Smooth muscle cell (in vitro differentiated cells): ENCODE measurements at regions not wholly inside any gene's neighbourhood (a gene's known extent, or its start where the extent isn't known, plus 50 kb on each side); places are given as distances from the start of the nearest gene placed in this dataset.
A peak's percentile ranks its signal among the peaks of the same experiment; 100 is the strongest.

Experiments used
- DNase-seq: peaks from one replicate; lab custom pipeline; 2025; ENCODE audit not compliant: unreplicated experiment; lab: John Stamatoyannopoulos, UW
- H2AFZ ChIP-seq: fragments of 200-600 bp; sonication (generic); 2 replicates; pipeline ENCODE4 v1.6.0; 2016; ENCODE audit warnings: antibody characterized with exemption, low read depth, mild to moderate bottlenecking
- H3F3A ChIP-seq: fragments of 200-600 bp; sonication (generic); 2 replicates; pipeline ENCODE4 v1.6.0; 2017; ENCODE audit warnings: antibody characterized with exemption, low read depth
- H3K27ac ChIP-seq: fragments of 200-600 bp; sonication (generic); 2 replicates; pipeline ENCODE4 v1.5.1; 2016; ENCODE audit warnings: low read depth, mild to moderate bottlenecking
- H3K27me3 ChIP-seq: fragments of 200-600 bp; sonication (generic); 2 replicates; pipeline ENCODE4 v1.6.1; 2016; ENCODE audit warnings: low read depth, mild to moderate bottlenecking
- H3K36me3 ChIP-seq: fragments of 200-600 bp; sonication (generic); 2 replicates; pipeline ENCODE4 v1.5.1; 2016; ENCODE audit warnings: low read depth
- H3K4me1 ChIP-seq: fragments of 200-600 bp; sonication (generic); 2 replicates; pipeline ENCODE4 v1.5.1; 2016; ENCODE audit warnings: low read depth
- H3K4me2 ChIP-seq: fragments of 200-600 bp; sonication (generic); 2 replicates; pipeline ENCODE4 v1.6.0; 2016; ENCODE audit warnings: mild to moderate bottlenecking
- H3K4me3 ChIP-seq: fragments of 200-600 bp; sonication (generic); 2 replicates; pipeline ENCODE4 v1.5.1; 2016; ENCODE audit warnings: mild to moderate bottlenecking
- H3K79me2 ChIP-seq: fragments of 200-600 bp; sonication (generic); 2 replicates; pipeline ENCODE4 v1.6.0; 2016; ENCODE audit warnings: low read depth, mild to moderate bottlenecking
- H3K9ac ChIP-seq: fragments of 200-600 bp; sonication (generic); 2 replicates; pipeline ENCODE4 v1.6.0; 2016; ENCODE audit warnings: low read depth
- H3K9me3 ChIP-seq: fragments of 200-600 bp; sonication (generic); replicated peaks from 2 replicates; pipeline ENCODE4 v1.5.1; 2016; ENCODE audit warnings: low read depth
- H4K20me1 ChIP-seq: fragments of 200-600 bp; sonication (generic); 2 replicates; pipeline ENCODE4 v1.6.0; 2016; ENCODE audit warnings: low read depth
- WGBS: methylation state at CpG from one replicate; pipeline ENCODE4 v1.1.7; 2016; ENCODE audit warnings: low lambda C conversion rate; 5-methylcytosine and 5-hydroxymethylcytosine counted together
- TF ChIP-seq, protein P1 (sequence below): fragments of 200-600 bp; sonication (generic); IDR thresholded peaks from 2 replicates; pipeline ENCODE4 v1.5.1; 2017; ENCODE audit warnings: borderline replicate concordance, mild to moderate bottlenecking, antibody characterized with exemption; ENCODE audit not compliant: insufficient read depth, poor library complexity, severe bottlenecking

DNA sequence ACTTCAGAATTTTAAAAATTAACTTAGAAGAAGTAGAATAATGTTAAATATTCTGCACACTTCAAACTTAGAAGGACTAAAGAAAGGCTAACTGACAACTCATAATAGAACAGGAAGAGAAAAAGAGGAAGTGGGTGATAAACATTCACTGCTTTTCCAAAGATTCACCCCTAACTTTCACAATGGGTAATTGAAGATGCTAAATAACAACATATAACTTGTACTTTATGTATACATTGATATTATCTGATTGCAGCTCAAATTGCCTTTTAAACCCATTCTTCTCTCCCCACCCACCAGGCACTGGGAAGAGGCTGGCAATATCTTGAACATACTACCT lies 376.6 kb downstream of the EFNA5 start:
- no peak overlapping the region for H3K9ac ChIP-seq
- no peak overlapping the region for H3K27ac ChIP-seq
- H3K27me3 ChIP-seq: no peaks in the 10 kb centered on the region
- H2AFZ ChIP-seq: peak overlapping the region; percentile 62
- H3K79me2 ChIP-seq: no peaks in the 10 kb centered on the region
- H3F3A ChIP-seq: no peaks in the 10 kb centered on the region
- no peaks in the 10 kb centered on the region for H3K9me3 ChIP-seq
- TF ChIP-seq, protein P1, sequence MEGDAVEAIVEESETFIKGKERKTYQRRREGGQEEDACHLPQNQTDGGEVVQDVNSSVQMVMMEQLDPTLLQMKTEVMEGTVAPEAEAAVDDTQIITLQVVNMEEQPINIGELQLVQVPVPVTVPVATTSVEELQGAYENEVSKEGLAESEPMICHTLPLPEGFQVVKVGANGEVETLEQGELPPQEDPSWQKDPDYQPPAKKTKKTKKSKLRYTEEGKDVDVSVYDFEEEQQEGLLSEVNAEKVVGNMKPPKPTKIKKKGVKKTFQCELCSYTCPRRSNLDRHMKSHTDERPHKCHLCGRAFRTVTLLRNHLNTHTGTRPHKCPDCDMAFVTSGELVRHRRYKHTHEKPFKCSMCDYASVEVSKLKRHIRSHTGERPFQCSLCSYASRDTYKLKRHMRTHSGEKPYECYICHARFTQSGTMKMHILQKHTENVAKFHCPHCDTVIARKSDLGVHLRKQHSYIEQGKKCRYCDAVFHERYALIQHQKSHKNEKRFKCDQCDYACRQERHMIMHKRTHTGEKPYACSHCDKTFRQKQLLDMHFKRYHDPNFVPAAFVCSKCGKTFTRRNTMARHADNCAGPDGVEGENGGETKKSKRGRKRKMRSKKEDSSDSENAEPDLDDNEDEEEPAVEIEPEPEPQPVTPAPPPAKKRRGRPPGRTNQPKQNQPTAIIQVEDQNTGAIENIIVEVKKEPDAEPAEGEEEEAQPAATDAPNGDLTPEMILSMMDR: no peak
- H3K36me3 ChIP-seq: no peaks in the 10 kb centered on the region
- no peaks in the 10 kb centered on the region for H4K20me1 ChIP-seq
- no peaks in the 10 kb centered on the region for H3K4me1 ChIP-seq
- no peak overlapping the region for H3K4me3 ChIP-seq
- no peak for DNase-seq
- no peak overlapping the region for H3K4me2 ChIP-seq

DNA sequence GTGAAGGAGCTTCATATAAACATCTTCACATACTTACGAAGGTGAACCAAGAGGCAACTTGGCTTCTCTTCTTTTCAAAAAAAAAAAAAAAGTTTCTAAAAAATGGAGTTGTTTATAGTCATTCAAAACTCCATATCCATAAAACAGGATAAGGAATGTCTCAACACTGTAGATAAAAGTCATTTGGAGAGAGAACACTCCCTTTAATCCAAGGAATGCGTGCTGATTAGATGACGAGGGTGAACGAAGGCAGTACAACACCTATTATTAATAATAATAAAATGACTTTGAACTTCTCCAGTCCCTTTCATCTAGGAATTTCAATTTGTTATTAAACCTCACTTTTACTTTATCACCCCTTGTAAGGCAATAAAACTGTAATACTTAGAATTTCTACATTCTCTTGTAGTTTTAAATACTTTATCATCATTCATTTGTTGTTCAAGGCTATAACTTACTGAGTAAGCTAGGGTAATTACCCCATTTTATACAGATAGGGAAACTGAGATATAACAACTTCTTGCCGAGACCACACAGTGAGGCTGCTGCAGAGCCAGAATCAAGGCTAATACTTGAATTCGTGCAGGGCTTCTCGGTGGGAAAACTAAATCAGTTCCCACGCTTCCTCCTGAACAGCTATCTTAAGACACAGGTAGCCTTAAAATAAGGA lies 377.1 kb downstream of the EFNA5 start:
- no peaks in the 10 kb centered on the region for H3K27me3 ChIP-seq
- DNase-seq: no peak
- no peaks in the 10 kb centered on the region for H3K79me2 ChIP-seq
- no peak overlapping the region for H2AFZ ChIP-seq
- no peak overlapping the region for H3K4me2 ChIP-seq
- H3F3A ChIP-seq: no peaks in the 10 kb centered on the region
- H3K9ac ChIP-seq: no peak overlapping the region
- H4K20me1 ChIP-seq: no peaks in the 10 kb centered on the region
- H3K4me3 ChIP-seq: no peak overlapping the region
- TF ChIP-seq, protein P1: no peak
- H3K4me1 ChIP-seq: no peaks in the 10 kb centered on the region
- no peak overlapping the region for H3K27ac ChIP-seq
- no peaks in the 10 kb centered on the region for H3K36me3 ChIP-seq
- WGBS: 50% methylated on average over 8 of the region's 8 CpGs
- H3K9me3 ChIP-seq: no peaks in the 10 kb centered on the region

GRCh38 chr5:107291866-107292265 lies 378.9 kb downstream of the EFNA5 start:
- H3K4me2 ChIP-seq: no peak overlapping the region
- no peaks in the 10 kb centered on the region for H4K20me1 ChIP-seq
- DNase-seq: no peak
- H3K27me3 ChIP-seq: no peaks in the 10 kb centered on the region
- no peak overlapping the region for H3K27ac ChIP-seq
- no peaks in the 10 kb centered on the region for H3K9me3 ChIP-seq
- H3K4me1 ChIP-seq: no peaks in the 10 kb centered on the region
- TF ChIP-seq, protein P1: no peak
- H3K79me2 ChIP-seq: no peaks in the 10 kb centered on the region
- no peak overlapping the region for H3K9ac ChIP-seq
- H3K4me3 ChIP-seq: no peak overlapping the region
- no peaks in the 10 kb centered on the region for H3F3A ChIP-seq
- 95% methylated on average over 4 of the region's 4 CpGs for WGBS
- no peaks in the 10 kb centered on the region for H3K36me3 ChIP-seq
- no peak overlapping the region for H2AFZ ChIP-seq

DNA sequence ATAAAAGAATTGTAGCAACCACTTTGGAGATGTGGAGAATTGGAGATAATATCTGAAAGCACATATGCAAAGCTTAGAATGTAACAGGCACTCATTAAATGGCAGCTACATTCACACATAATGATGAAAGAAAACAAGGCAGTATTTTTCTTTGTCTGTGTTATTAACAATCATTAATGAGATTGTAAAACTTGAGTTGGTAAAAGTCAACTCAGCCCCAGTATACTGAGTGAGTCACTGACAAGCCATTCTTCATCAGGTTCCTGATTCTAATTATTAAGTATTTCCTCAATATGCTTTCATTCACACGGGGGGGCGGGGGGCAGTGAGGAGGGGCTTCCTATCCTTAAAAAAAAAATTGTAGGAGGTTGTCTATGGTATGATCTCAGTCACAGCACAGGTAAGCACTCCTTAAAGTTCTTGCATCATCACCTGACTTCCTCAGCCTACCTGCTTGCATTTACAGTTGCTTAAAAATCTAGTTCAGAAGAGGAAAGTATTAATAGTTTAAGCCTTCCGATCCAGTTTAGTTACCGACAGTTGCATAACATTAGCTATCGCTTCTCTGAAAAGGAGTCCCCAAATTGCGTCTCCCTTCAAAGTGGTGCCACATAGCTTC lies 379.8 kb downstream of the EFNA5 start:
- Histone ChIP-seq H3K9me3 (no peaks in the 10 kb centered on the region), H2AFZ (no peak overlapping the region), H3K79me2 (no peaks in the 10 kb centered on the region), H3K9ac (no peak overlapping the region), H3F3A (no peaks in the 10 kb centered on the region), H4K20me1 (no peaks in the 10 kb centered on the region), H3K36me3 (no peaks in the 10 kb centered on the region), H3K27ac (no peak overlapping the region), H3K27me3 (no peaks in the 10 kb centered on the region), H3K4me1 (no peaks in the 10 kb centered on the region), H3K4me3 (no peak overlapping the region), H3K4me2 (no peak overlapping the region)
- TF ChIP-seq, protein P1: no peak
- 91% methylated on average over 6 of the region's 6 CpGs for WGBS
- DNase-seq: no peak
